ENCODE measurements at regions not wholly inside any gene's neighbourhood (a gene's known extent, or its start where the extent isn't known, plus 50 kb on each side); places are given as distances from the start of the nearest gene placed in this dataset.
"Not testable (repeated sequence)": the region's sequence is repeated elsewhere in the genome, so short reads cannot be mapped to it uniquely, and the experiment has no call there.

GRCh38 chr2:37800176-37800858 lies 124.8 kb upstream of the RMDN2 start:
- H3K9me3 ChIP-seq, result no peaks in the 10 kb centered on the region
- ATAC-seq, result no peak
- DNase-seq, result no peak
- no peak overlapping the region for H3K4me3 ChIP-seq
- WGBS, 4 donors, result 88 to 99% (median 96%) methylated on average over 2 of the region's 2 CpGs
- intact Hi-C loops (cut with DNase I), result loop anchor here in 1 of 10 donors (10.0 kb wide), 1 partner anchor 126 kb away; the partner anchor contains the start of gene CDC42EP3
- no peak for TF ChIP-seq POLR2A (IDR thresholded peaks at IDR 0.05)
- TF ChIP-seq, protein P1, sequence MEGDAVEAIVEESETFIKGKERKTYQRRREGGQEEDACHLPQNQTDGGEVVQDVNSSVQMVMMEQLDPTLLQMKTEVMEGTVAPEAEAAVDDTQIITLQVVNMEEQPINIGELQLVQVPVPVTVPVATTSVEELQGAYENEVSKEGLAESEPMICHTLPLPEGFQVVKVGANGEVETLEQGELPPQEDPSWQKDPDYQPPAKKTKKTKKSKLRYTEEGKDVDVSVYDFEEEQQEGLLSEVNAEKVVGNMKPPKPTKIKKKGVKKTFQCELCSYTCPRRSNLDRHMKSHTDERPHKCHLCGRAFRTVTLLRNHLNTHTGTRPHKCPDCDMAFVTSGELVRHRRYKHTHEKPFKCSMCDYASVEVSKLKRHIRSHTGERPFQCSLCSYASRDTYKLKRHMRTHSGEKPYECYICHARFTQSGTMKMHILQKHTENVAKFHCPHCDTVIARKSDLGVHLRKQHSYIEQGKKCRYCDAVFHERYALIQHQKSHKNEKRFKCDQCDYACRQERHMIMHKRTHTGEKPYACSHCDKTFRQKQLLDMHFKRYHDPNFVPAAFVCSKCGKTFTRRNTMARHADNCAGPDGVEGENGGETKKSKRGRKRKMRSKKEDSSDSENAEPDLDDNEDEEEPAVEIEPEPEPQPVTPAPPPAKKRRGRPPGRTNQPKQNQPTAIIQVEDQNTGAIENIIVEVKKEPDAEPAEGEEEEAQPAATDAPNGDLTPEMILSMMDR (IDR thresholded peaks at IDR 0.05), result no peak
- H3K27me3 ChIP-seq, result no peaks in the 10 kb centered on the region
- H3K4me1 ChIP-seq, result peaks cover 0 to 6% (median 0%) of the 10 kb centered on the region in 12 donors
- H3K27ac ChIP-seq, result no peak overlapping the region
- no peaks in the 10 kb centered on the region for H3K36me3 ChIP-seq

DNA sequence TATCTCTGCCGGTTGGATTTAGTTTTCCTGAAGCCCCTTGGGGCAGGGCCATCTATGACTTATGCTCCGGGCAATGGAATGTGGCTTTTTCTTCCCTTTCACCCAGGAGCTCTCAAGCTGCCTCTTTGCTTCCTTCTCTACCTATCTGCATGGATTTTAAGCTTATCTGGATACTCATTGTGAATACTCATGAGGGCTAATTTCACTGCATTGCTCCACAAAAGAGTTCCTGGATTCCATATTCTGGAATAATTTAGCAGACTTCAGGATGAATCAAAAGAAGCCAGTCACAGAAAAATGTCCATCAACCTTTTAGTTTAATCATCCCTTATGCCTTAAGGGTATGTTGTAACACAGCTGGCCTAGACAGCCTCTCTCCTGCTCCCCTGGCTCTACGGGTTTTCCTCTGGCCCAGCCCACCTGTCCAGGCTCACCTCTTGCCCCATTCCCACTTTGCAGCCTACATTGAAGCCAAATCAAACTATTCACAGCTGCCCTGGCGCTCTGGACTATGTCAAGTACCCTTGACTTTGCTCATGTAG lies 122.8 kb upstream of the RMDN2 start:
- Histone ChIP-seq H3K4me3 (no peak overlapping the region), H3K36me3 (no peaks in the 10 kb centered on the region), H3K27ac (peak overlapping the region in 1 of 12 donors; percentile 22), H3K27me3 (no peaks in the 10 kb centered on the region), H3K9me3 (no peaks in the 10 kb centered on the region), H3K4me1 (peaks cover 0 to 3% (median 0%) of the 10 kb centered on the region in 12 donors)
- intact Hi-C loops (cut with DNase I), result loop anchor here in 1 of 10 donors (10.0 kb wide), 1 partner anchor 127 kb away; the partner anchor contains the start of gene CDC42EP3
- ATAC-seq (no peak), DNase-seq (no peak)
- WGBS, 4 donors, result 60 to 72% (median 68%) methylated on average over 4 of the region's 4 CpGs
- TF ChIP-seq, protein P1 (IDR thresholded peaks at IDR 0.05), result no peak
- TF ChIP-seq POLR2A (IDR thresholded peaks at IDR 0.05), result no peak

DNA sequence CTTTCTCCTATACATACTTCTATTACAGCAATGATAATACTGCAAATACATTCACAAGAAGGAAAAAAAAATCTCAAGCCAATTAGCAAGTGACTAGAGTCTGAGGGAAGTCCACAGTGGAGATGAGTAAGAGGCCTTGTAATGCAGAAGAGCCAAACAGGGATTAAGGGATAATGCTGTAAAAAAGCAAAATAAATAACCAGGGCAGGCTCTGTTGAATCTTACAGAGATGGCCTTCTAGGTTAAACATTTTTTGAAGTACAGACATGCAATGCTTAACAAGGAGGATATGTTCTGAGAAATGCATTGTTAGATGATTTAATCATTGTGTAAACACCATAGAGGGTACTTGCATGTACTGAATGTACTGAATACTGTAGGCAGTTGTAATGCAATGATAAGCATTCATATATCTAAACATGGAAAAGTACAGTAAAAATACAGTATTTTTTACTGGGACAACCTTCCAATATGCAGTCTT lies 122.1 kb upstream of the RMDN2 start:
- Histone ChIP-seq H3K27ac (peak overlapping the region in 1 of 12 donors; percentile 22), H3K36me3 (no peaks in the 10 kb centered on the region), H3K9me3 (no peaks in the 10 kb centered on the region), H3K4me3 (no peak overlapping the region), H3K4me1 (peaks cover 0 to 3% (median 0%) of the 10 kb centered on the region in 12 donors), H3K27me3 (no peaks in the 10 kb centered on the region)
- DNase-seq, result no peak
- no peak for TF ChIP-seq POLR2A (IDR thresholded peaks at IDR 0.05)
- TF ChIP-seq, protein P1 (IDR thresholded peaks at IDR 0.05), result no peak
- intact Hi-C loops (cut with DNase I), result loop anchor here in 1 of 10 donors (10.0 kb wide), 1 partner anchor 128 kb away; the partner anchor contains the start of gene CDC42EP3
- no peak for ATAC-seq

DNA sequence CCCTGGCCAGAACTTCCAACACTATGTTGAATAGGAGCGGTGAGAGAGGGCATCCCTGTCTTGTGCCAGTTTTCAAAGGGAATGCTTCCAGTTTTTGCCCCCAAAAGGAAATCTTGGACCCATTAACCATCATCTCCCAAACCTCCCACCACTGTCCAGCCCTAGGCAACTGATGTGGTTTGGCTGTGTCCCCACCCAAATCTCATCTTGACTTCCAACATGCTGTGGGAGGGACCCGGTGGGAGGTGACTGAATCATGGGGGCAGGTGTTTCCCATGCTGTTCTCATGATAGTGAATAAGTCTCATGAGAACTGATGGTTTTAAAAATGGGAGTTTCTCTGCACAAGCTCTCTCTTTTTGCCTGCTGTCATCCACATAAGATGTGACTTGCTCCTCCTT lies 119.1 kb upstream of the RMDN2 start:
- H3K4me3 ChIP-seq, H3K9me3 ChIP-seq, DNase-seq, H3K27me3 ChIP-seq, ATAC-seq, H3K27ac ChIP-seq, H3K36me3 ChIP-seq: not testable (repeated sequence)
- intact Hi-C loops (cut with DNase I), result loop anchor here in 3 of 10 donors (5.0 to 10.0 kb wide), 2 partner anchors 131 to 134 kb away; partner anchors contain the start of gene CDC42EP3 (in 3 of the 3)
- WGBS, 4 donors, result 60 to 91% (median 89%) methylated on average over 2 of the region's 2 CpGs
- H3K4me1 ChIP-seq, result peaks cover 0 to 17% (median 11%) of the 10 kb centered on the region in 12 donors
